HG02938 (cell line): ENCODE measurements at regions not wholly inside any gene's neighbourhood (a gene's known extent, or its start where the extent isn't known, plus 50 kb on each side); places are given as distances from the start of the nearest gene placed in this dataset.
A peak's percentile ranks its signal among the peaks of the same experiment; 100 is the strongest.

ENCODE experiments used
- ATAC-seq: cut with Tn5 transposase; IDR thresholded peaks from one replicate; pipeline ENCODE4 v1.9.1; 2021; ENCODE audit warnings: mild to moderate bottlenecking, moderate library complexity; ENCODE audit not compliant: unreplicated experiment

- ATAC-seq = no peak
Measured at GRCh38 chr17:14838567-14838966, 426.6 kb downstream of the PMP22 start.

- no peak for ATAC-seq
Measured at GRCh38 chr17:14833201-14833785, 431.8 kb downstream of the PMP22 start.

GRCh38 chr17:14831491-14831890 is 433.6 kb downstream of the PMP22 start:
- ATAC-seq = no peak

GRCh38 chr17:14827396-14827919 is 437.7 kb downstream of the PMP22 start:
- ATAC-seq = no peak

- no peak for ATAC-seq
Measured at GRCh38 chr17:14826358-14826757, 438.8 kb downstream of the PMP22 start.

GRCh38 chr17:14818469-14818868 is 446.7 kb downstream of the PMP22 start:
- no peak for ATAC-seq

GRCh38 chr17:14815079-14815478 is 450.0 kb downstream of the PMP22 start:
- ATAC-seq = no peak

GRCh38 chr17:14813649-14814370 is 451.3 kb downstream of the PMP22 start:
- no peak for ATAC-seq

GRCh38 chr17:14808425-14808824 is 456.7 kb downstream of the PMP22 start:
- ATAC-seq = no peak

- ATAC-seq = no peak
Measured at GRCh38 chr17:14805348-14805747, 459.8 kb downstream of the PMP22 start.

- no peak for ATAC-seq
Measured at GRCh38 chr17:14803826-14804225, 461.3 kb downstream of the PMP22 start.

- no peak for ATAC-seq
Measured at GRCh38 chr17:14797801-14798200, 467.3 kb downstream of the PMP22 start.

- no peak for ATAC-seq
Measured at GRCh38 chr17:14797021-14797420, 468.1 kb downstream of the PMP22 start.

- ATAC-seq = no peak
Measured at GRCh38 chr17:14794961-14795360, 470.2 kb downstream of the PMP22 start.

- ATAC-seq = no peak
Measured at GRCh38 chr17:14793237-14793636, 471.9 kb downstream of the PMP22 start.

- ATAC-seq = no peak
Measured at GRCh38 chr17:14792746-14793145, 472.4 kb downstream of the PMP22 start.

- no peak for ATAC-seq
Measured at GRCh38 chr17:14791221-14791620, 473.9 kb downstream of the PMP22 start.

GRCh38 chr17:14790521-14790920 is 474.6 kb downstream of the PMP22 start:
- ATAC-seq = no peak

- peak; percentile 71 for ATAC-seq
Measured at GRCh38 chr17:14784997-14785696, 480.0 kb downstream of the PMP22 start.

GRCh38 chr17:14781123-14781522 is 480.2 kb downstream of the HS3ST3B1 start:
- ATAC-seq = no peak

- no peak for ATAC-seq
Measured at GRCh38 chr17:14780097-14780651, 479.3 kb downstream of the HS3ST3B1 start.

- ATAC-seq = no peak
Measured at GRCh38 chr17:14779241-14779640, 478.4 kb downstream of the HS3ST3B1 start.
